Panc1 (cell line): ENCODE measurements at regions not wholly inside any gene's neighbourhood (a gene's known extent, or its start where the extent isn't known, plus 50 kb on each side); places are given as distances from the start of the nearest gene placed in this dataset.

Experiments
- CTCF ChIP-seq: fragments of 450-650 bp; IDR thresholded peaks from 2 replicates; pipeline ENCODE4 v1.5.1; 2017; ENCODE audit warnings: mild to moderate bottlenecking
- POLR2AphosphoS5 ChIP-seq: IDR thresholded peaks from 2 replicates; pipeline ENCODE4 v1.6.1; 2012; ENCODE audit warnings: mild to moderate bottlenecking, low read depth, low read length, moderate library complexity
- SIN3A ChIP-seq: IDR thresholded peaks from 2 replicates; pipeline ENCODE4 v1.6.1; 2012; ENCODE audit warnings: low read depth, mild to moderate bottlenecking, low read length, moderate library complexity, borderline replicate concordance; ENCODE audit not compliant: insufficient read depth
- TCF7L2 ChIP-seq: IDR thresholded peaks from 2 replicates; pipeline ENCODE4 v1.6.1; 2011; ENCODE audit warnings: mild to moderate bottlenecking, low read depth, low read length, inconsistent platforms

- no peak for TF ChIP-seq POLR2AphosphoS5
- TF ChIP-seq CTCF: no peak
- TF ChIP-seq TCF7L2: no peak
- TF ChIP-seq SIN3A: no peak
Measured at GRCh38 chr12:28824849-28825248, 324.2 kb upstream of the FAR2 start.
